HG02885 (cell line): ENCODE measurements at regions not wholly inside any gene's neighbourhood (a gene's known extent, or its start where the extent isn't known, plus 50 kb on each side); places are given as distances from the start of the nearest gene placed in this dataset.
"Not testable (repeated sequence)": the region's sequence is repeated elsewhere in the genome, so short reads cannot be mapped to it uniquely, and the experiment has no call there.

Source experiments
- ATAC-seq: cut with Tn5 transposase; IDR thresholded peaks from one replicate; pipeline ENCODE4 v1.9.1; 2021; ENCODE audit warnings: mild to moderate bottlenecking; ENCODE audit not compliant: unreplicated experiment, poor library complexity

DNA sequence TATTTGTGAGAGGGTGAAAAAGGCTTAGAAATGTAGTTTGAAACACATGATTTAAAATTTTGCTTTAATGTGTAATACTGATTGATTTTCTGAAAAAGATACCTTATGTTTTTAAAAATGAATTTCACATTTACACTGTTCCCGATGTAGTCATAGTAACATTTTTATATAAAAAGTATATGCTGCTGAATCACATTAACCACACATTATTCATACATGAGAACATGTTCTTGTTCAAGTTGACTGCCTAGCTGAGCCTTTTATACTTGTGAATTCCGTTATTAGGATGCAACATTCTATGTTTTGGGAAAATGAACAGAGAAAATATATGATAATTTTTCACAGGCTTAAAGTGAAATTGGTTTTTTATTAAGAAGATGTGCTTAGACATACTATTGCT is 461.1 kb upstream of the NUDT12 start:
- ATAC-seq, result no peak

DNA sequence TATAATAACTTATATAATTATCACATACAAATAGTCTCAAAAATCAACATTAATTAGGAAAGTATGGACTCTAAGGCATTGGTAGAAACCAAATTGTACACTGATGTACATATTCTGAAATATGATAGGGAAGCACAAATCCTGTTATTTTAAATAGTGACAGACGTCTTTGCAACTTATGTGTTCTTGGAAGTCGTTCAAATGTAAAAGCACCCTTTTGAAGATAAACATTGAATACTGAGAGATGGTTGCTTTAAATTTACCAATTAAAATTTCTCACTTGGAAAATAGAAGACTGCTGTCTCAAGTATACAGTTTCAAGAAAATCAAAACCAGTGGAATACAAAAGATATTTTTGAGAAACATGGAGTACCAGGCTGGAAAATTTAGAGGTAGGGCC is 457.4 kb upstream of the NUDT12 start:
- no peak for ATAC-seq

DNA sequence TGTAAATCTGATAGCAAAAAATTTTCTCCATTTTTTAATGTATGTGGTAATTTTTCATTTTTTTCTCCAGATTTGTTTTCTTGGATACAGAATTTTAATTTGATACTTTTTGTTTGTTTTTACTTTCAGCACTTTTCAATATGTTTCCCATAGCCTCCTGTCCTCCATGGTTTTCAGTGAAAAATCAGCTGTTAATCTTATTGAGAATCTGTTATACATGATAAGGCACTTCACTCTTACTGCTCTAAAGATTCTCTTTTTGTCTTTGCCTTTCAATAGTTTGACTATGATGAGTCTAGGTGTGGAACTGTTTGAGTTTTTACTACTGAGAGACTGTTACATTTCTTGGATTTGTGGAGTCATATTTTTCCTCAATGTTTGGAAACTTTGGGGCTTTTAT is 455.7 kb upstream of the NUDT12 start:
- no peak for ATAC-seq

DNA sequence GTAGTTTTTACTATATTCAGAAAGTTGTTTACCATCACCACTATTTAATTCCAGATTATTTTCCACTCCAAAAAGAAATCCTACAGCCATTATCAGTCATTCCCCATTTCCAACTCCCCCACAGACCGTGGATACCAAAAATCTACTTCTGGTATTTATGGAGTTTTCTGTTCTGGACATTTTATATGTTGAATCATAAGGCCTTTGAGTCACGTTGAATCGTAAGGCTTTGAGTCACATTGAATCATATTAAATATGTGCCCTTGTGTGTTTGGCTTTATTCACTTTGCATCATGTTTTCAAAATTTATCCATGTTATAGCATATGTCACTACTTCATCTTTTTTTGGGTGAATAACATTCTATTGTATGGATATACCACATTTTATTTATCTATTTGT is 454.1 kb upstream of the NUDT12 start:
- ATAC-seq, result no peak

DNA sequence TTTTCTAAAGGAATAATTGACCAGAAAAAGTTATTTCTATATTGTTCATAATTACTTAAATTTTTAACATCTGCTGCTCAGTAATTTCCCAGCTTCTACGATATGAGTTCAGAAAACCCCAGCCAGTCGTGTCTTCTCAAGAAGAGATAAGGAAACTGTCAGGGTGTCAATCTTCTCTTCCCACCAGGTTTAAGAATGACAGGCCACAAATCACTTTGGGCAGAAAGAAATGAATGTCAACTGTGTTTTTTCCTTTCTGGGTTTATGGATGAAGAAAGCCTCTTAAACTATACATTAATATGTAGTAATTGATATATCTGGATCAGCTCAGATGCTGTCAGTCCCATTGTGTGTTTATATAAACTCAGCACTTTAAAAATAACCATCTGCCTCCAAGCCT is 453.2 kb upstream of the NUDT12 start:
- ATAC-seq, result no peak

DNA sequence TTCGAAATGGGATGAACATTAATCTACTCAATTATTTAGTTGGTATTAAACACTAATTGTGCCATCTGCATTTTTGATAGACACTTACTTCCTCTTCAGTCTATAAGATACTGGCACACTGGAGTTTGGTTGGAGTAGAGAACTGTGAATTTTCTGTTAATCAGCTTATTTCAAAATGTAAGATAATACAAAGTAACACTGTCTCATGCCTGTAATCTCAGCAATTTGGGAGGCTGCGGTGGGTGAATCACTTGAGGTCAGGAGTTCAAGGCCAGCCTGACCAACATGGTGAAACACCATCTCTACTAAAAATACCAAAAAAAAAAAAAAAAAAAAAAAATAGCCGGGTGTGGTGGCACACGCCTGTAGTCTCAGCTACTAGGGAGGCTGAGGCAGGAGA is 440.2 kb upstream of the NUDT12 start:
- not testable (repeated sequence) for ATAC-seq

DNA sequence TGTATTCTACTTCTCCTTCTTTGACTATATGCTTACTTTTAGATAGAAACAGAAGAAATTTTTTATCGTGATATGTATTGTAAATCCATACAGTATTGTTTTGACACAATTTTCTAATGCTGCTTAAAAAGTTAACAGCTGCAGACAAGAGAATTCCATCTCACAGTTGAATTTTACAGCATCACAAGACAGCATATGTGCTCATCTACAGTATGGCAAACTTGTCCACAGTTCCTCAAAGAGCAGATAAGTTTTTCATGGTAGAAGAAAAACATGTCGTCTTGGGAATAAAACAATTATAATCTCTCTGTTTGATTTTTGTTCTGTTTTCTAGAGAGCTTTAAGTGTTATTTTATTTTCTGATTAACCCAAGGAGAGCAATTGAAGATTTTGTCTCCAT is 438.5 kb upstream of the NUDT12 start:
- no peak for ATAC-seq

DNA sequence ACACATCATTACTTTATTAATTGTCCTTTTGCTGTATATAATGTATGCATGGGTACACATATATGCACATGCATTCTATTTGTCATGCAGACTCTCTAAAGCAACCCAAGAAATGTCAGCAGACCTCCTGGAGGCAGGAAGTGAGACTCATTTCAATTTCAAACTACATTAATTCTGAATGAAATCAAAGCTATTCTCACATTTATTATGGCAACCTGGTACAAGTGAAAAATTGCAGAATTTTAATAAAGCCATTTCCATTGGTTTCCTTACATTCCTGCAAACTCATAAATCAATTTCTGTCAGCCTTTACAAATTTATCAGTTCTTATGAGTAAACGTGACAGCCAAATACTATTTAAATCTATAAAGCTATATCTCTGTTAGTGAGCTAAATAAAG is 430.4 kb upstream of the NUDT12 start:
- ATAC-seq, result no peak

DNA sequence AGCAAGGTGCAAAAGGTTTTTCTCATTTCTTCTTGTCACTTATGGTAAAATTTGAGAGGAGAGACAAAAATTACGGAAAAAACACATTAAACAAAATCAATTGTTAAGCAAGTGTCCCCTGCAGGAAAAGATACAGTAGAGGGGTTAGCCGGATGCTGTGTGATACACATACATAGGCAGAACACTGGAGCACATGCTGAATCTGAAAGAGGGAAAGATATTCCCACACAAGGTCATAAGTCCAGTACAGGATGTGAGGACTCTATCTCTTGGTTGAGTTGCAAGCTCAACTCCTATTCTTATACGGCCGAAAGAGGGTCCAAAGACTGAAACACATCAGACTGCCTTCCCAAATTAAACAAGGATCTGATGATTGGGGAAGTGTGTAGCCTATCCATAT is 427.5 kb upstream of the NUDT12 start:
- ATAC-seq, result no peak

DNA sequence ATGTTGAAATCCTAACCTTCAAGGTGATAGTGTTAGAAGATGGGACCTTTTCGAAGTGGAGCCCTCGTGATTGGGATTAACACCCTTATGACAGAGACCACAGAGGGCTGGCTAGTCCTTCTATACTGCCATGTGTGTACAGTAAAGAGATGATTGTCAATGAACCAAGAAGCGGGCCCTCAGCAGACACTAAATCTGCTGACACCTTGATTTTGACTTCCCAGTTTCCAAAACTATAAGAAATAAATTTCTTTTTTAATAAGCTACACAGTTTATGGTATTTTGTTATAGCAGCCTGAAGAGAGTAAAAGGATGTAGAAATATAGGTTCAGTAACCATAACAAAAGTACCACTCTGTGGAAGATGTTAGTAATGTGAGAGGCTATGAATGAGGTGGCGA is 419.0 kb upstream of the NUDT12 start:
- ATAC-seq, result no peak

DNA sequence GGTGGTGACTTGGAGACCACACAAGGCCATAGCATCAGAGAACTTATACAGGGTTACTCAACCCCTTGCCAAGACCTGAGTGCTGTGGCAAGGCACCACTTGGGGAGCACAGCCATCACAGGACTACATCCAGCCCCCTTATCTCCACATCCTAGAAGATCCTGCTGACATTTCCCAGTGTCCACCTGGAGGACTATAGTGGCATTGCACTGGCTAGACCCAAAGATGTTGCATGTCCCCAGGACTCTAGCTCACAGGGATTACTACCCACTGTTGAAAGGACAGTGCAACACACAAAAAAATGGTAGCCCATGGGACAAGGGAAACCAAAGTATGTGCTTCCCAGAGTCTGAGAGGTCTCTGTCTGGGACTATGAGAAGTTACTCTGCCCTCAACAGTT is 411.1 kb upstream of the NUDT12 start:
- ATAC-seq, result peak; percentile 46

DNA sequence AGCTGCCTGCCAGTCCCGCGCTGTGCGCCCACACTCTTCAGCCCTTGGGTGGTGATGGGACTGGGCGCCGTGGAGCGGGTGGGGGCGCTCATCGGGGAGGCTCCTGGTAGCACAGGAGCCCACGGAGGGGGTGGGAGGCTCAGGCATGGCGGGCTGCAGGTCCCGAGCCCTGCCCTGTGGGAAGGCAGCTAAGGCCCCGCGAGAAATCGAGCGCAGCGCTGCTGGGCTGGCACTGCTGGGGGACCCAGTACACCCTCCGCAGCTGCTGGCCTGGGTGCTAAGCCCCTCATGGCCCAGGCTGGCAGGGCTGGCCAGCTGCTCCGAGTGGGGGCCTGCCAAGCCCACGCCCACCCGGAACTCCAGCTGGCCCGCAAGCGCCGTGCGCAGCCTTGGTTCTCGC is 403.7 kb upstream of the NUDT12 start:
- not testable (repeated sequence) for ATAC-seq

DNA sequence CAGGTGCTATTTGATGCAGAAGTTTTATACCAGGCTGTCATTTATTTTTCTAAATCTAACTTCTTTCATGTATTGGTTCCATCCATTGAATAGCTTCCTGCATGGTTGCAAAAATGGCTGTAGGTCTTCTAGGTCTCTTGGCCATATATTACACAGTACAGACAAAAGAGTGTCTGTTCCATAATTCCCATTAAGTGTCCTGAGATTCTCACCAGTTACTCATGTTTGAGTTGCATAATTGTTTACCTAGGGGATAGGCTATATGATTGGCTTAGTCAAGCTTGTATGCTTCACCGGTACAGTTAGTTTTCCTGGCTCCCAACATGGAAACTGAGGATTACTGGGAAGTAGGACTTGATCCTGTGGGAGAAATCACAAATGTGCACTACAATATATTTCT is 399.4 kb upstream of the NUDT12 start:
- ATAC-seq, result no peak

DNA sequence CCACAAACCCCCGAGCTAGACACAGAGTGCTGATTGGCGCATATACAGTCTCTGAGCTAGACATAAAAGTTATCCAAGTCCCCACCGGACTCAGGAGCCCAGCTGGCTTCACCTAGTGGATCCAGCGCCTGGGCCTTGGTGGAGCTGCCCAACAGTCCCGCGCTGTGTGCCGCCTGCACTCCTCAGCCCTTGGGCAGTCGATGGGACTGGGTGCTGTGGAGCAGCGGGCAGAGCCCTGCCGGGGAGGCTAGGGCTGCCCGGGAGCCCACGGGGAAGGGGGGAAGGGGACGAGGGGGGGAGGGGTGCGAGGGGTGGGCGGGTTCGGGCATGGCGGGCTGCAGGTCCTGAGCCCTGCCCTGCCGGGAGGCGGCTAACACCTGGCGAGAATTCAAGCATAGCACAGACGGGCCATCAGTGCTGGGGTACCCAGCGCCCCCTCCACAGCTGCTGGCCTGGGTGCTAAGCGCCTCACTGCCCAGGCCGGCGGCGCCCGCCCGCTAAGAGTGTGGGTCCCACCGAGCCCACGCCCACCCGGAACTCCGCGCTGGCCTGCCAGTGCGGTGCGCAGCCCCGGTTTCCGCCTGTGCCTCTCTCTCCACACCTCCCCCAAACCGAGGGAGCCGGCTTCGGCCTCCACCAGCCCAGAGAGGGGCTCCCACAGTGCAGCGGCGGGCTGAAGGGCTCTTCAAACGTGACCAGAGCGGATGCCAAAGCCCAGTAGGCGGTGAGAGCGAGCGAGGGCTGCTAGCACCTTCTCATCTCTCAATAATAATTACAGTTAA is 391.2 kb upstream of the NUDT12 start:
- no peak for ATAC-seq

DNA sequence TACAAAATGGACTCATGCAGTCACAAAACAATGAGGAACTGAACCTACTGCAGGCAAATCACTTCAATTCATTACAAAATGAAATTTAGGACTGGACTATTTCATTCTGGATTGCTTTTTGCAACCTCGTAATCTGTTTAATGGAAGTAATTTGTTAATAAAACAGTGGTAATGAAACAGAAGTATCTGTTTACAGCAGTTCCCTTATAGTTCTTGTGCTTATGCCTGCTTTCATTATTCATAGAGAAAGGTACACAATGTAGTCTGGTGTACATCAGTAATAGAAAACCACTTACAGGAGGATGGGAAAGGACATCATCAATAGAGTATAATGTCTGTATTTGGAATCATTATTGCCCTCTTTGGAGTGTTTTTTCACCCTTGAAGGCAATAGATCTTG is 389.2 kb upstream of the NUDT12 start:
- ATAC-seq, result no peak

DNA sequence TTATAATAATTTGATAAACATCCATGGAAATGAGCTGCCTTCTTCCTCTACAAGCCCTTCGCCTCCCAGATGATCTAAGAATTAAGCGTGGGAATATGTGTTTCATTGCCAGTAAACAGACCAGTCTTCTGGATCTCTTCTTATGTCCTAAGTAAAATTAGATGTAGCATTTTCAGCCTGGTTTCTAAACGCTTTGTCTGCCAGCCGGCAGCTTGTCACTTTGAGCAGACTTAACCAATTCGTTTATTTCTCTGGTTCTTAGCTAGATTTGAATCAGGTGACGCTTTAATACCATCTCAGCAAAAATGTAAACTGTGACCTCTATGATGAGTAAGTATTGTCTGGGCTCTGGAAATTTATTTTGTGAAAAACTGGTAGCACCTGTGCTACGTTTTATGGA is 380.6 kb upstream of the NUDT12 start:
- ATAC-seq, result no peak

DNA sequence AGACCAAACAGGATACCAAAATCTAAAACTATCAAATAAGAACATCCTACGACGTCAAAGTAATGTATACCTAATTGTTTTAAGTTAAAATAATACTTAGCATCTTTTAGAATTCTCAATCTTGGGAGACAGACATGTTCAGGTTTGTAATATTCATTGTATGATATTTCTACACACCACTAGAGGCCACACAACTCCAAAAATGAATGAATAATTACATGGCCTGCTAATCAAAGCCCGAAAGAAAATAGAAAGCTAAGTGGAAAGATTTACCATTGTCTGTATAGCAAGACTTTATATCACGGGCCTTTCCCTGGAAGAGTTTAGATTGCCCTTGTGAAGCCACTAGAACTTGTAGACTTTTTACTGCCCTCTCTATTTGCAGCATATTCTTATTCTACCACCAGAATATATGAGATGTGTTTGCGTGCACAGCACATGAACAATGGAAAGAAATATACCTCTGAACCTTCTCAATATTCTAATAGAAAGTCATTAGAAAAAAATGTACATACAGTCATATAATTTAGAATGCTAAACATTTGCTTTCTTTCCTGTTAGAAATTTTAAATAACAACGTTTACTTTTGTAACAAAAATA is 380.1 kb upstream of the NUDT12 start:
- no peak for ATAC-seq

DNA sequence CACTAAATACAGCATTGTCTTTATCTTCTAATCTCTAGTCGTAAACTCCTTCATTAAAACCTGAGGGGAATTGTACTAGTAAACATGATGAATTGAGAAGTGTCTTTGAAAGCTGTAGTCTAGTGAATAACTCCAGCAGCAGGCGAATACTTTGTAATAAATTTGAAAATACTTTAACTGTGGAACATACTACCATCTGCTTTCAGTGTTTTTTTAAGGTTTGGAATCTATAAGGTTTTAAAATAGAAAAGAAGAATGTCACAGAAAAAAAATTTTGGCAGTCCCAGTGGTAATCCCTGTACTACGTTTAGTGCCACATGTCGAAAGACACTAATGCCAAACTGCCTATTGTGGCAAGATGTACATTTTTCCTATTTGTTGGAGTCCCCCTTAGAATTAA is 379.0 kb upstream of the NUDT12 start:
- no peak for ATAC-seq

DNA sequence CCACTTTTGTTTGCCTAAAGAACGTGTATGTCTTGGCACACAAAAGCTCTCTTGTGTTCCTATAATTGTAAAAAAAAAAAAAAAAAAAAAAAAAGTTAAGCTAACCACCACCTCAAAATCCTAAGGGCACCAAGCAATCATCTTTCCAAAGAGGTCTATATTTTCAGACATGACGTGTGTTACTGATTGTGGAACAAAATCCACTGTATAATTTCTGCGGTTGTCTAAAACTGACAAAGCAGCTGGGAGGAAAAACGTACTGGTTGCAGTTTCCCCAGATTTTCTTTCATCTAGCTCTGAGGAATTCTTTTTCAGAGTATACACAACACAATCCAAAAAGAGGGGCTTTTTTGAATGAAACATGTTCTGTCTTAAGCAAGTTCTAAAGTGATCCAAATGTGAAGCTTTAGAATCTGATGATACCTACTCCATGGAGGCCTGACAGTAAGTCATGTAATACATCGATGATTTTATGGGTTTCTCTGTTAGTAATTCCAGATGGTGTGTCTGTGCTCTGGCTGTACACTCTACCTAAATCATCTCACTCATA is 375.6 kb upstream of the NUDT12 start:
- no peak for ATAC-seq

DNA sequence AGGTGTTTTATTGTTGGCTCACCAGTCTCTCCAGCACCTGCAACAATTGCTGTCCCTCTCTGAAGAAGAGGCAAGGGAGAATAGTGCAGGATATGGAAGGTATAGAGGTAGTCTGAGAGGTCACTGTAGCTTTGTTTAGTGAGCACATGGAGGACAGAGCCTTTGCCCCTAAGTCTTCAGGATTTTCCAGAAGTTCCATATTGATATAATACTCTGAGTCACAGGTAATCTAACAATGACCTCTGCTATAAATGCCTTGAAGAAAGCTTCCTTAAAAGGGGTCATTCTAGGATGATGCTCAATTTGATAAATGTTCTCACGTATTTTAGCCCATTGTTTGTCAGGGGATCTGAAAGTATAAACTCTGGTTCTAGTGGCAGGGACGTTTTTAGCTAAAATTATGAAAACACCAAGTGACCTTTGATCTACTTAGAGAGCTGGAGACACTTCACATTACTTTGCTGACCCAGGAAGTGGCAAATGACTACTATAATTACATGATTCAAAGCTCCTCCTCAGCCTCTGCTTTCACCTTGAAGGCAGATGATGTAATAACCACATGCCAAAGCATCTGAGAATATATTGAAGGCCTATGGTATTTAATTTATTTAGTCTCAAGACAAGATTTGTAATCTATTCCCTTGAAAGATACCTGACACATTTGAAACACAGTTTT is 366.9 kb upstream of the NUDT12 start:
- peak; percentile 76 for ATAC-seq

DNA sequence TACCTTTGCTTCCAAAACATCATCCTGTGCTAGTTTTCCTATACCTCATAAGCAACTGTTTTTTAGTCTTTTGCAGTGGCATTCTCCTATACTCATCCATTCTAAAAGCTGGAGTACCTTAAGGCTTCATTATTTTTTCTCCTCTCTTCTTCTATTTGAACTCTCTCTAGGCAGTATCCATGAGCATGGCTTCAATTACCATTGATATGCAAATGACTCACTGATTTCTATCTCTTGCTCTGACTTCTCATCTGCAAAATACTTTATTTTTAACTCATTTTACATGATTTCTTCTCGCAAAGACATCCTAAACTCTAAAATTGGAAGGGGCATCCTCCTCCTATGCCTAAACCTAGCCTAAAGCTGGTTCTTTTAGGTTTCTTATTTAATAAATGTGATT is 365.1 kb upstream of the NUDT12 start:
- no peak for ATAC-seq
